ENCODE measurements at regions not wholly inside any gene's neighbourhood (a gene's known extent, or its start where the extent isn't known, plus 50 kb on each side); places are given as distances from the start of the nearest gene placed in this dataset.

DNA sequence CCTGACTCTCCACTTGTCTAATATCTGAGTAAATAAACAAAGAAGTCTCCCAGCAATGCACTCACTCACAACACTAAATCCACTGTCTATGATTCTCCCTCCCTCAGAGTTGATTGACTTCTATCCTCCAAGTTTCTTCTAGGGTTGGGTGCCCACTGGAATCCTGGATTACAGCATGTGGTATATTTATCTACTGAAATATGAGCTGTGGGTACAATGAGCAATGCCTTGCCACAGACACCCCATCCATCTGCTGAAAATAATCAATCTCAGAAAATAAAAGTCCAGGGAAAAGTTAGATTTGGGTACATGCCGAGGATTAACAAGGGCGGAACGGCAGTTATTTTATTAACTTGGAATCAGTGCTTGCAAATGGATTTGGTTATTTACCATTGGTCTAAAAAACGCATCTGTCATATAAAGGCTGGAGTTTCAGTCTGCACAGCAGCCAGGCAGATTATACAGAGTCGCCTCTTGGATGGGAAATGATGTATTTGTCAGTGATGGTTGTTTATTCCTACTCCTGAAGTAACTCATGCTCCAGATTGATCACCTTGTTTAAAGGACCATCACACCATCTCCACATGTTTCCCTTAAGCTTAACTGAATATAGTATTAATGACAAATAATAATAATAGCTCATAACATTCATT, 193.9 kb upstream of the SOX9 start:
- no peak for DNase-seq

DNA sequence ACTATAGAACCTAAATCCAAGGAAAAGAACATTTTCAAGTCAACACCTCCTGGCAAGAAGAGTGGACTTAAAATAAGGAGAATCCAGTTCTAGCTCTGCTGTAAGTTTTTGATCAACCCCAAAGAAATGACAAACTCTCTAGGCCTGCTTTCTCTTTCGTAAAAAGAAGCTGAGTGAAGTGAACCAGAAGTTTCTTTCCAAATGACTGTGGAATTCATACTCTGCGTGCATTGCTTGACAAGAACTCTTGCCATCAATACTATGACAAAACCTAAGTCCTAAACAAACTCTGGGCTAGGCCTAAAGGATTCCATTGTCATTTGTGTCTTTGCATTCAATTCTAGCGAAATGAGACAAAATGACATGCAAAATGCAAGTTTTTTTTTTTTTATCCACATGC, 187.5 kb upstream of the SOX9 start:
- DNase-seq: no peak

DNA sequence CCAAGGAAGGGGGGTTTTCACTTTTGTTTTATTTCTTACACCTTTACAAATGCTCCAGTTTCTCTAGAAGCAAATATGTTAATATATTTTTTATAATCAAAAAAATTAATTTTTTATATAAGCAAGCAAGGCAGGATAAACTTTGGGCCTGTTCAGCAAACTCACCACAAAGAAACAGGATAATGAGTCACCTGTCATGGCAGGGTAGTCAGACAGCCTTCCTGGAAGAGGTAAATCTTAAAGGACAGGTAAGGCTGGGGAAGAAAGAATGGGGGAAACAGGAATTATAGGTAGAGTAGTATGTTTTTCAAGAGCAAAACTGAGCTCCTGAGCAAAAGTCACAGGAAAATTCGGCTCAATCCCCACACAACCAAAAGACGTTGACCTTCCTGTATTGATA, 186.3 kb upstream of the SOX9 start:
- no peak for DNase-seq

DNA sequence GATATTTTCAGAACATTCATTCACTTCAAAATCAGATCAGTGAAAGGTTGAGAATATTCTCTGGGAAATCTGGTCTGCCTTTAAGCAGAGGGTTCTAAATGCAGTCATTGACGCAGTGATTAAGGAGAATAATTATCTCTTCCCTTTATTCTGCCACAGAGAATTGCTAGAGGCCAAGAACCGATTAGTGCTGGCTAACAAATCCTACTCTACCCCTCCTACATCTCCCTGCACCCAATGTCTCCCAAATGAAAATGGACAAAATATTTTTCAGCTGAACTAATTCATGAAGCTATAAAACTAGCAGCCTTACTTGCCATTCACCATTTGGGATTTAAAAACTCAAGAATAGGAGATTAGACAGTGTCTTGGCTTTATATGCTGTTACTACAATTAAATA, 185.5 kb upstream of the SOX9 start:
- no peak for DNase-seq

DNA sequence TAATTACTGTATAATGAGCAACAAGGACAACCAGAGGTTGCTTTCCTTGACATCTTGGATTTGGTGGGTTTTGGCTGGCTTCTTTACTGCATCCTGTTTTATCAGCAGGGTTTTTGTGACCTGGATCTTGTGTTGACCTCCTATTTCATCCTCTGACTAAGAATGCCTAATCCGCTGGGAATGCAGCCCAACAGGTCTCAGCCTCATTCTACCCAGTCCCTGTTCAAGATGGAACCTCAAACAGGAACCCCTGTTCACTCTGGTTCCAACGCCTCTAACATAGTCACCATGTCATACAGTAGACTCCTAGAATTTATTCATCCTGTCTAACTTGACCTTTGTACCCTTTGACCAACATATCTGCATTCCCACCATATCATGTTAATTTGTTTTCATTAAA, 183.8 kb upstream of the SOX9 start:
- DNase-seq: no peak

DNA sequence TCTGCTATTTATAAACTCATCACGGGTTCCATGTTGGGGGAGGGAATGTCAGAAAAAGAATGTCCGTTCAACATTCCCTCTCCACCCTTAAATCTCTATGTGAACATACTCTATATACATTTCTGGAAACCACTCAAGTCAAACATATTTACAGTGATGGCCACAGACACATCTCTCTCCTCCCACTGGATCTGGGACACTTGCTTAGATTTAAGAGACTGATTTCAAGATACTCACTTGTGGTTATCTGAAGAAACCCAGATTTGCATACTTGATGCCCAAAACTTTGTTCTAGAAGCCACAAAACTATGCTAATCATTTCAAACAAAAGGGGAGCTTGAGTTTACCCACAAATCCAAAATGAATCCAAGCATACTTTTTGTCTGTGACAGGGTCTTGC, 182.9 kb upstream of the SOX9 start:
- DNase-seq: no peak

DNA sequence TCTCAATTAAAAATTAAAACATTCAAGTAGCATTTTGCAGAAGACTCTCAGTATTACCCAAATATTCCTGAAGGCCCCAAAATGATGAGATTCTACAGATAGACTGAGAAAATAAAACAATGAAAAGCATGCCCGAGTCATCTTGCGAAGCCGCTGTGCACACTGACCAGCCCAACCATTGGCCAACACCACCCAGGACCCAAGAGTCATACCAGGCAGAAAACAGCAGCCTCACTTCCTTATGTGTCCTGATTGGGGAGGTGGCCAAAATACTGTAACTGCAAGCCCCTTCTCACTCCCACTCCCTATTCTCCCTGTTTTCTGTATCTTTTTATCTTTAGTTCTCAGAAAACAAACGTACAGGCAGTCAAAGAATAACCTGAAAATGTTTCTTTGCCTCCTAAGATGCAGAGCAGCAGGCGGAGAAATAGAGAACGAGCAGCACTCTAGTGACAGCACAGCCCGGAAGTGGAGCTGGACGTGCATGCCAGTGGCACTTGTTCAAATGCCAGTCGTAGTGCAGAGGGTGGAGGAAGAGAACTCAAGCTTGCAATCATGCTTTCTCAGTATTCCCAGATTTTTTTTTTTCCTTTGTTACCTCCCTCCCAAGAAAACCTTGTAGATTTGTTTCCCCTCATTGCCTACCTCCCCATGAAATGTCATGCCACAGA, 182.3 kb upstream of the SOX9 start:
- DNase-seq: peak in 16 of 56 donors; percentile 1 to 25 (median 6)

DNA sequence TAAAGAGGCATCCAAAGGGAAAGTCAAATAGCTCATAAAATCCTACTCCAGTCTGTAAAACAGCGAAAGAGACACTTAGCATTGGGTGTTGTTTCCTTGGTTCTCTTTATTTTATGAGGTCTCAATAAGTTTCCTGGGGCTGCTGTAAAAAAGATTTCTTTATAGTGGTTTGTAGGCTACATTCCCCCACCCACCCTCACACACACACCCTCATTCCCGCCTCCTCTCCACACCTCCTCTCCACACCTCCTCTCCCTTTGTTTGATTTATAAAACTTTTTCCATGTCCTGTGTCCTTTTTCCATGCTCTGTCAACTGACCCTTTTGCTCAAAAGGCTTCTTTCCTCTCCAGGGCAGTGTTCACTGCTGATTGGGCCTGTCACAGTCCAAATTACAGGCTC, 178.9 kb upstream of the SOX9 start:
- DNase-seq: no peak

DNA sequence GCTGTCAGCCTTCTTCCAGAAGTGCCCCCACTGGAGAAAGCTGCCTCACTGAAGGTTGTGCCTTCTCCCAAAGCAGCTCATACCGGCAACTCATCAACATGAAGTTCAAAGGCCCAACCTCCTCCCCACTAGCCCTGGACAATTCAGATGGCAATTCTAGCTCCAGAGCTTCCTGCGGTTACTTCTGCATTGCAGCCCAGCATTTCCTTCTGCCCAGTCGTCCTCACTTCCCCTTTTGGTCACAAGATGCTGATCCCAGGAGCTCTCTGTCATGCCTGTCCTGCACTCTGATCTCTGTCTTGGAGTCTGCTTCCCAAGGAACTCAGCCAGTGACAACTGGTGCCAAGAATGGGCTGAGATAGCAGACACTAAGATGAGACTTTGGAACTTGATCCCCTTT, 178.2 kb upstream of the SOX9 start:
- DNase-seq: peak in 16 of 56 donors; percentile 3 to 43 (median 10)

DNA sequence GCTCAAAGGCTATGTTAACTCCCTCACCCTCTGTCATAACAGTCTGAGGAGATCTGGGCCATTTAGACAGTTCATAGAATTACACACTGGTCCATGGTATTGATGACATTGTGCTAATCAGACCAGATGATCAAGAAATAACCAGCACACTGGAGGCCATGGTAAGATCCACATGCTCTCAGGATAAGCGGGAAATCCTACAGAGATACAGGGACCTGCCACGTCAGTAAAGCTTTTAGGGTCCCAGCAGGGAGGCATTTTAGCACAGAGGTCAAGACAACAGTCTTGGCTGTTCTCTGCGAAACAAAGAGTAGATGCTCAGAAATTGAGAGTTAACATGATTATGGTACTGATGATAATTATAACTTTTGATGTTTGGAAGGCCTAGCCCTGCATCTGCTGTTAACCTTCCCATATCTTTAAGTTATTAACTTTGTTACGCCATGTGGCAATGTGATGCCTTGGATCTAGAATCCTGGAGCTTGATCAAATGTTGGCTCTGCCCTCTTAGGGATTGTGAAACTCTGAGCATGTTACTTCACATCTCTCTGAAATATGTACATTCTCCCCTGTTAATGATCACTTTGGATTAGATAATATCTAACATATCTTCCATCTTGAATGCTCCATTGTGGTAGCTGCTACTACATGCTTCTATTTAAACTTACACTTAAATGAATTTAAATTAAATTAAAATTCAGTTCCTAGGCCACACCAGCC, 172.0 kb upstream of the SOX9 start:
- no peak for DNase-seq

DNA sequence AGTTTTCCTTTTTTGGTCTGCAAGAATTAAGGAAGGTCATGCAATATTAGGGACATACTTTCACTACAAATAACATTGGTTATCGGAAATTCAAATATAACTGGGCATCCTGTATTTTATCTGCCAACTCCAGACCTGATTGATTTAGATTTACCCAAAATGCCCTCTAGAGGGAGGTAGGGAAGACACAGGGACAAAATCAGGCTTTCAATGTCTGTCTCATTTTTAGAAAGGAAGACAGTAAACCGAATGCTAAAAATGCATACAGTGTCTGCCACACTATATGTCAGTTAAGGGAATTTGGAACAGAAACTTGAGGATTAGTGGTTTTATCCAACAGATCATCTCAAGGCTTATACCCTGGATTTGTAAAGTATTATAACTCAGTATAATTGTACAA, 161.7 kb upstream of the SOX9 start:
- no peak for DNase-seq

DNA sequence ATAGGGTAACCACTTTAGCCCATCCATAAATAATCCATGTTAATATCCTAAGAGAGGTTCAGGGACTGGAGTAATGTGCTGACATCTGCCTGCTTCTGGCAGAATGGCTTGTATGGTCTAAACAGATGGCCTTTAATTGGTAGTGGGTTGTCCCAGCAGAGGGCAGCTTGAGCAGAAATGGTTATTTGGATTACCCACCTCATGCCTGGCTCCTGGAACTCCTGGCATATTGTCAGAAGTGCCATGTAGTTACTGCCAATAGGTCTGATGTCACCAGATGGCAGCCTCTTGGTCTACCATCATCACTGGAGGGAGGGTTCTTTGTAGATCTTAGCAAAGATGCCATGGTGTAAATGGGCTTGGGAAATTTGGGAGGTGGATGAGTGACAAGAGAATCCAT, 157.5 kb upstream of the SOX9 start:
- DNase-seq: no peak

DNA sequence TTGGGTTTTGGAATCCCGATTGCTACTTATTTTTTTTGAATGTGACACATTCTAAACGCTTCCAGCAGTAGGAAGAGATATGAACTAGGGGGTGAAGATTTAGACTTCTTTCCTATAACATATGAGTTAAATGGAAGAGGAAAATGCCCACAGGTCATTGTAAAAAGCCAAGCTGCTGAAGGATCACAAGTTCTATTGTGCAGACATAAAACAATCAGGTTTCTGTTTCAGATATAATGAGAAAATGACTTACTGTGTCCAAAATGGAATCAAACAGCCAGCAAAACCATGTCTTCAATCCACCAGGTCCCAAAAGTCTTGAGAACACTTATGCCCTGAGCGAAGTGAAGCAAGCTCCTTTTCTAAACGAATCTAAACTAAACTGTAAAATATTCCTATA, 157.0 kb upstream of the SOX9 start:
- DNase-seq: no peak

DNA sequence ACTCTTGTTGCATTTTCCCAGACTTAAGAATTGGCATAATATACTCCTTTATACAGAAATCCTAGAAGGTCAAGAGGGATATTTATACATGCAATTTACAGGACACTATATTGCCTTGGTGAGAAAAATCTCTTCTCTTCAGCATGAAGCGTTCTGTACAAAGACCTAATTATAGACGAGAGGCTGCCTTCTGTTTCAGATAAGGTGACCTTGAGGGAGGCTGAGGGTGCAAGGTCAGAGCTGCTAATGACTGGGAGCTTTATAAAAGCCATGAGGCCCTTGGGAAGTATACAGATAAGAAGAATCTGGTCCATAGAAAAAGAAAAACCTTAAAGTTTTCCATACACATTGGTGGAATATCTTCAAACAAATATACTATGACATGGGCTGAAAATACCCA, 156.3 kb upstream of the SOX9 start:
- DNase-seq: no peak

DNA sequence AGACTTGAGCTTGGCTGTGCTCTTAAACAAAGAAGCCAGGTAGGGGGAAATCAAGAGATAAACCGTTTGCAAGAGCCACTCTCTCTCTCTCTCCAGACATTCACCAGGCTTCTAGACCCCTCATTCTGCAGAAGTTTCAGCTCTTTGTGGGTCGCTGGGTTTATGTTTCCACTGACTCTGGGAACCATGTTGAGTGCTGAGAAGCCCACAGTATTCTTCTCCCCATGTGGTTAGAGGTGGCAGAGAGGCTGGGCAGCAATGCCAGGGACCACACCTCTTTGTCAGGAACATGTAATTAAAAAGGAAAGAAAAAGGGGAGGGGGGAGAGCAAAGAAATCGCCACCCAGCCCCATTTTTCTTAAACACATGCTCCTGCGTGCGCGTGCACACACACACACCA, 154.8 kb upstream of the SOX9 start:
- no peak for DNase-seq

DNA sequence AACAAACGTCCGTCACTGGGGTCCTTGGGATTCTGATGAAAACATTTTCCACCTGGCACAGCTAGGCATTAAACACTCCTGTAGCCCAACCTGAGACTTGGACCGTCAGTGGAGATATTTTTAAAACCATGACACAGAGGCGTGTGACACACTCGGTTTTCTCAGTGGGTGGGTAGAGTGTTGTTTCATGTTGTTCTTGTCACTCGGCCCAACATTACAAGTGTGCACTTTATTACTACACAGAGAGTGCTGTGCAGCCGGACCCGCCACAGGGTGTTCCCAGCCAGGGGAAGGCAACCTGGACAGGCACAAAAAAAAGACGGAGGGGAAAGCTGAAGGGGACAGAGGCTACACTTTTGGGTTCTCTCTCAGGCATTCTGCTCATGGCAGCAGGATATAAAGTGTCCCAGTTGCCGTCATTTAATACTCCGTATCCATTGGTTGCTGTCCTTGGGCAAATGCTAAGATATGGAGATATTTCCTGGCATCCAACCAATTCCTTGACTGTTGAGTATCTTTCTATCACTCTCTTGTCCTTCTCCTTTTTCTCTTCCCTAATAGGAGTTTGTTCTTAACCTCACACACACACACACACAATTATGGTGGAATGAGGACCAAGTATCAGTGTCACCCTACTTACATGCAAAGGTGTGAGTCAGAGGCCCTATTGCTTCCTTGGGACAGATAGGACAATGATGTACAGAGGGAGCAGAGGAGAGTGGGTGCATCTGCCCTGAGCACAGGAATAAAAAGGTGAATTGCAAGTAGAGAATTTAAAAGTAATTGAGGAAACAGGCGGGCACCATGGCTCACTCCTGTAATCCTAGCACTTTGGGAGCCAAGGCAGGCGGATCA, 154.1 kb upstream of the SOX9 start:
- peak in 3 of 56 donors; percentile 4 to 26 (median 11) for DNase-seq

DNA sequence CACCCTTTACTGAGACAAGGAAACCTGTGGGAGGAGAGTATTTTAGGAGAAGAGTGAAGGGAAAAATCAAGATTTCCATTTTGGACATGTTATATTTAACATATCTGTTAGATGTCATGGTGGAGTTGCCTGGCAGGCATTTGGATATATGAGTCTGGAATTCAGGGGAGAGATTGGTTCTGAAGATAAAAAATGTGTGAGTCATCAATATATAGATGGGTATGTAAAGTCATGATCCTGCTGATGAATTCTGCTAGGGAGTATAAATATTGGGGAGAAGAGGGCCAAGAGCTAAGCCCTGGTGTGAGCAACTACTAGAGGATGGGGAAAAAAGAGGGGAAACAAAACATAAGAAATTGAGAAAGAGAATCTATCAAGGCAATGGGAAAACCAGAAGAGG, 151.3 kb upstream of the SOX9 start:
- no peak for DNase-seq

DNA sequence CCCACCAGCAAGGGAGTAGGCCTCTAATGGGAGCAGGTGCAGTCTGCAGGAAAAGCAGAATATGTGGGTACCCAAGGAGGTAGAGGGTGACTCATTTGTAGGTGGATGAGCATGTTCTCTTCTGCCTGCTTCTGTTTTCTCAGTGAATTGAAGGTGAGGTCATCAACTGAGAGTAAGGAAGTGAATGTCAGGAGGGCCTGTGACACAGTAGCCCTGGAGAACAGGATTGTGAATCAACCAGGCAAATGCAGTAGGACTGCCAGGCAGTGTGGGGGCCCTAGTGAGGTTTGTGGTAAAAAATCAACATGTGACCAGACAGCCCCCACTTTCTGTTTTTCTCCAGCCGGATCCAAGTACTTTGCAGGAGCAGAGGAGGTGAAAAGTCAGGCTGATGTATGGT, 150.5 kb upstream of the SOX9 start:
- DNase-seq: no peak

DNA sequence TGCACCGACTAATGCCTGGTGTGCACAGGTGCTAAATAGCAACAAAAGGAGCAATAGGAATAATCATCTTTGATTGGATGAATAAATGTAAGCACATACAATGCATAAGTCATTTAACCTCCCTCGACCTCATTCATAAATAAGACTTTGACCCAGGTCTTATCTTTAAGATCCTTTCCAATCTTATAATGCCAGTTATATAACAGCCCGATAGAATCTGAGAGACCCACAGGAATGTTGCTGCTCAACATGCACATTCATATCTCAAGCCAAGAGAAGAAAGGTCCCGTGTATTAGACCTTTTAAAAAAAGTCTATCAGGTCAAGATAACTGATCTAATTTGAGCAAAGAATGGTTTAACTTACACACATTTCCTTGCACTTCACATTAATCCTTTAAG, 146.8 kb upstream of the SOX9 start:
- DNase-seq: no peak

DNA sequence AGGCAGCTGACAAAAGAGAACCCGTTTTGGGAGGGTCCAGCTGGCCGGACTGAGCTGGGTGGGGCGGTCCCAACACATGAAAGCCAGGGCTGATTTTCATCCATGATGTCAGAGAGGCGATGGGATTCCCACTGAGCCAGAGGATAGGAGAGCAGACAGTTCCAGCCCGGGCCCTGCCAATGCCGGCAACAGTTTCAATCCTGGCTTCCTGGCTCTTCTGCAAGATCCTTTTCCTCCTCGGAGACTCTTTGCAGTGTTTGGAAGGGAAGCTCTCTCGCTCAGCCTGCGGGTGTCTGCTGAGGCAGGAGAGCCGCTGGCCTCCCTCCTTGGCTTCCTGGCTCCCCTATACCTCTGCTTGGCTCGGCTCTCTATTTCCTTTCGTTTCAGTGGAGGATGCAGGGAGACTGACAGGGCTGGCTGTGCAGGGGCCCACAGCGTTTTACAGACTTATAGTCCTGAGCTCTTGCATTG, 145.5 kb upstream of the SOX9 start:
- DNase-seq: peak in 30 of 56 donors; percentile 2 to 59 (median 22)

DNA sequence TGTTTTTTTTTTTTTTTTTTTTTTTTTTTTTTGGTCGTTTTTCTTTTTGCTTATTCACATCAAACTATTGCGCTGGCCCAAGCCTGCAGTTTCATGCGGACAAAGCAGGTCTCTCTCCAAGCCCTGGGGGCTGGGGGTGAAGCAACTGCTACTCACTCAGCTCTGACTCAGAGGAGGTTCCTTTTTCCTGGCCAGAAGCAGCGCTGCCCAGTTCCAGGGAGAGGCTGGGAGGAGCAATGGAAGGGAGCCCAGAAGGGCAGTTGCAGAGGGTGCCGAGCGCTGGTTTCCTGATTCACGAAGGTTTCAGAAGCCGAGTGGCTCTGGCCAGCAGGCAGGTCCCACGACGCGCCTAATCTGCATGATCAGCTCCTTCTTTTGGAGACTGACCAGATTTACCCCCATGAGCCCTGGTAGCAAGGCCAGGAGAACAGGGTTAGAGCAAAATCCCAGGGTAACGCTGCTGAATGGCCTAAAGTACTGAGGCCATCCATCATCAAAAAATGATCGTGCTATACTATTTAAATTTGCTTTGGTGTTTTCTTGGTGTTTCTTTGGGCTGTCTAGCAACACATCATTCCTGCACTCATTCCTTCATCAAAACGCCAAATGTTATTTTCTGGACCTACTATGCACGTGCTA, 144.7 kb upstream of the SOX9 start:
- peak in 54 of 56 donors; percentile 4 to 89 (median 62) for DNase-seq
